ENCODE measurements at regions not wholly inside any gene's neighbourhood (a gene's known extent, or its start where the extent isn't known, plus 50 kb on each side); places are given as distances from the start of the nearest gene placed in this dataset.
"Not testable (repeated sequence)": the region's sequence is repeated elsewhere in the genome, so short reads cannot be mapped to it uniquely, and the experiment has no call there.

DNA sequence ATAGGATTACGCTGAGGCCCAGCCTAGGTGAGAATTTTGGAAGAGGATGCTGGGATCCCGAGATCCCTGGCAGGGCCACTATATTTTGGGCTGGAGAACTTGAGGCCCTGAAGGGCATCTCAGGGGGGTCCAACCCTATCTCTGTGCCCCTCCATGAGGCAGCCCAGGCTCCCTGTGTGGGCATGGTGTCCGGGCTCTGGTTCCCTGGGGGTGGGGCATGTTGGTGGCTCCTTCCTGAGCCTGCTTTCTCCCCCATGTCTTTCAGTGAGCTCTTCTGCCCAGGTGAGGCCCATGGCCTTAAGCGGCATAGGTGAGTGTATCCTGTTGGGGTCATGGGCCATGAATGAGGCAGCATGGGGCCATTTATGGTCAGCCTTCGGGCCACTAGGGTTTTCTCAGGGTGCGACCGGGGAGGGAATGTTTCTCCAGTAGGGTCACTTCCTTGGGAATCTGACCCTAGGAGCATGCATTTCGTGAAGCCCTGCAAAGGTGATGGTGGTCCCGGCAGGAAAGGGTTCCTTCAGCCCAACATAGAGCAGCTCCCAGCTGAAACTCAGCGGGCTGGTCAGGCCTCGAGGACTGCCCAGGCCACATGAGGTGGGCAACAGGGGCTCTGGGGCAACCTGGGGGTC, 191.3 kb downstream of the UBE3A start:
- TF ChIP-seq, protein P1, sequence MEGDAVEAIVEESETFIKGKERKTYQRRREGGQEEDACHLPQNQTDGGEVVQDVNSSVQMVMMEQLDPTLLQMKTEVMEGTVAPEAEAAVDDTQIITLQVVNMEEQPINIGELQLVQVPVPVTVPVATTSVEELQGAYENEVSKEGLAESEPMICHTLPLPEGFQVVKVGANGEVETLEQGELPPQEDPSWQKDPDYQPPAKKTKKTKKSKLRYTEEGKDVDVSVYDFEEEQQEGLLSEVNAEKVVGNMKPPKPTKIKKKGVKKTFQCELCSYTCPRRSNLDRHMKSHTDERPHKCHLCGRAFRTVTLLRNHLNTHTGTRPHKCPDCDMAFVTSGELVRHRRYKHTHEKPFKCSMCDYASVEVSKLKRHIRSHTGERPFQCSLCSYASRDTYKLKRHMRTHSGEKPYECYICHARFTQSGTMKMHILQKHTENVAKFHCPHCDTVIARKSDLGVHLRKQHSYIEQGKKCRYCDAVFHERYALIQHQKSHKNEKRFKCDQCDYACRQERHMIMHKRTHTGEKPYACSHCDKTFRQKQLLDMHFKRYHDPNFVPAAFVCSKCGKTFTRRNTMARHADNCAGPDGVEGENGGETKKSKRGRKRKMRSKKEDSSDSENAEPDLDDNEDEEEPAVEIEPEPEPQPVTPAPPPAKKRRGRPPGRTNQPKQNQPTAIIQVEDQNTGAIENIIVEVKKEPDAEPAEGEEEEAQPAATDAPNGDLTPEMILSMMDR (IDR thresholded peaks at IDR 0.05; ENCODE audit: control insufficient read depth, insufficient read depth, low read depth, low read length, missing control alignments) = no peak
- DNase-seq (ENCODE audit: low read depth) = no peak
- no peak overlapping the region for H3K4me3 ChIP-seq (ENCODE audit: control insufficient read depth, low read depth, low read length)

DNA sequence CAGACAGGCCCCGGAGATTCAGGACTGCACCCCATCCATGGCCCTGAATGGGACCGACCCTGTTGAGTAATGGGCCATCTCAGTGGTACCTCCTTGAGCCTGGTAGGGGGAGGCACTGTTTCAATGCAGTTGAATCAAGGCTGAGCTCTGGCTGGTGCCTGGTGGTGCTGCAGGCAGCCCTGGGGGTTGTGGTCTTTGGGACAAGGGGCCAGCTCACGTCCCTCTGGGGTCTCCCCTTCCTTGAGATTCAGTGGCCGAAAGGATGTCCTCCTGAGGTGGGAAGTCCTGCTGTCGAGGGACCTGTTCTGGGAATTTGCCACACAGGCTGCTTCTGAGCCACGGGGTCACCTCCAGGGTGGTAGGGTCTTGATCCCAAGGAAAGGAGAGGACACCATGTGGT, 190.7 kb downstream of the UBE3A start:
- DNase-seq (ENCODE audit: low read depth) = not testable (repeated sequence)

DNA sequence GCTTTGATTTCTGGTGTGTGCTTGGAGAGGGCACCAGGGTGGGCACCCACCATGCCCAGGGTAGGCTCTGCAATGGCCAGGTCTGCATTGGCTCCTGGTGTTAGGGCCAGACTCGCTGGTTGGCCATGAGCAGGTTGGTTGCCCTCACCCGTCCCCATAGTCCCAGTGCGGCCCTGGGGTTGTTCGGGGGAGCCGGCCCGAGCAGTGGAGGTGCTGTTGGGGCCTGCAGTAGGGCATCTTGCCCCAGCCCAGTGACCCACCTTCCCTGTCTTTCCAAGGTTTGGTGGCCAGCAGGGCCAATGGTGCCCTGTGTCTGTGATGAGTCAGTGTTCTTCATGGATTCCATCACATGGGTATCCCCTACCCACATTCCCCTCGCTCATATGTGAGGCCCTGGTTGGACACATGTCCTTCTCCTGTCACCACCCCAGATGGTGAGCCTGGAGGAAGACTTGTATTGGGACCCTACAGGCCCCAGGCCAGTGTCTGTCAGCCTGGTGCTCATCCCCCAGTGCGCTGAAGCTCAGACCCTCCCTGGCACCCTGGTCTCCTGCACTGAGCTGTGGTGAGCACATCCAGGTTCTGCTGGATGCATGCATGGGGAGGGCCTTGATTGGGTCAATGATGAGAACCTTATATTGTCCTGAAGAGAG, 190.1 kb downstream of the UBE3A start:
- H3K4me3 ChIP-seq (ENCODE audit: control insufficient read depth, low read depth, low read length) = no peak overlapping the region
- TF ChIP-seq, protein P1 (IDR thresholded peaks at IDR 0.05; ENCODE audit: control insufficient read depth, insufficient read depth, low read depth, low read length, missing control alignments) = no peak
- no peak for DNase-seq (ENCODE audit: low read depth)

More for the DNA sequence above, 190.7 kb downstream of the UBE3A start:
- H3K4me3 ChIP-seq (ENCODE audit: control insufficient read depth, low read depth, low read length) = not testable (repeated sequence)

DNA sequence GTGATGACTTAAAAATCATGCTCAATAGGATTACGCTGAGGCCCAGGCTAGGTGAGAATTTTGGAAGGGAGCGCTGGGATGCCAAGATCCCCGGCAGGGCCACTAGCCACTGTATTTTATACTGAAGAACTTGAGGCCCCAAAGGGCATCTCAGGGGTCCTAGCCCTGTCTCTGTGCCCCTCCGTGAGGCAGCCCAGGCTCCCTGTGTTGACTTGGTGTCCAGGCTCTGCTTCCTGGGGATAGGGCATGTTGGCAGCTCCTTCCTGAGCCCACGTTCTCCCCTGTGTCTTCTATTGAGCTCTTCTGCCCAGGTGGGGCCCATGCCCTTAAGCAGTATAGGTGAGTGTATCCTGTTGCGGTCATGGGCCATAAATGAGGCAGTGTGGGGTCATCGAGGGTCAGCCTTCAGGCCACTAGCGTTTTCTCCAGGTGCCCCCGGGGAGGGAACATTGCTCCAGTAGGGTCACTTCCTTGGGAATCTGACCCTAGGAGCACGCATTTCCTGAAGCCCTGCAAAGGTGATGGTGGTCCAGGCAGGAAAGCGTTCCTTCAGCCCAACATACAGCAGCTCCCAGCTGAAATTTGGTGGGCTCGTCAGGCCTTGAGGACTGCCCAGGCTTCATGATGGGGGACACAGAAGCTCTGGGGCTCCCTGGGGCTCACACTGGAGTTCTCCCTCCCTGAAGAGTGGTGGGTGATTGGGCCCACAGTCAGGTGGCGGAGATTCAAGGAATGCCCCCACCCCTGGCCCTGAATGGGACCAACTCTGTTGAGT, 189.4 kb downstream of the UBE3A start:
- TF ChIP-seq, protein P1 (IDR thresholded peaks at IDR 0.05; ENCODE audit: control insufficient read depth, insufficient read depth, low read depth, low read length, missing control alignments) = no peak
- H3K4me3 ChIP-seq (ENCODE audit: control insufficient read depth, low read depth, low read length) = no peak overlapping the region

DNA sequence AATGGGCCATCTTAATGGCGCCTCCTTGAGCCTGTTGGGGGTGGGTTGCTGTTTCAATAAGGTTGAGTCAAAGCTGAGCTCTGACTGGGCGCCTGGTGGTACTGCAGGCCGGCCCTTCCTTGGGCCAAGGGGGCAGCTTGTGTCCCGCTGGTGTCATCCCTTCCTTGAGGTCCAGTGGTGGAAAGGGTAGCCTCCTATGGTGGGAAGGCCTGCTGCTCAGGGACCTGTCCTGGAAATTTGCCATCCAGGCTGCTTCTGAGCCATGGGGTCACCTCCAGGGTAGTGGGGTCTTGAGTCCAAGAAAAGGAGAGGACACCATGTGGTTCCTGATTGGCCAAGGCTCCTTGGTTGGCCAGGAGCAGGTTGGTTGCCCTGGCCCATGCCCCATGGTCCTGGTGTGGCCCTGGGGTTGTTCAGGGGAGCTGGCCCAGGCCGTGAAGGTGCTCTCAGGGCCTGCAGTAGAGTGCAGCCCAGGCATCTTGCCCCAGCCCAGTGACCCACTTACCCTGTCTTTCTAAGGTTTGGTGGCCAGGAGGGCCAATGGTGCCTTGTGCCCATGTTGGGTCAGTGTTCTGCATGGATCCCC, 188.7 kb downstream of the UBE3A start:
- no peak for DNase-seq (ENCODE audit: low read depth)
- H3K4me3 ChIP-seq (ENCODE audit: control insufficient read depth, low read depth, low read length) = no peak overlapping the region
- TF ChIP-seq, protein P1 (IDR thresholded peaks at IDR 0.05; ENCODE audit: control insufficient read depth, insufficient read depth, low read depth, low read length, missing control alignments) = no peak

More for the DNA sequence above, 189.4 kb downstream of the UBE3A start:
- no peak for DNase-seq (ENCODE audit: low read depth)

DNA sequence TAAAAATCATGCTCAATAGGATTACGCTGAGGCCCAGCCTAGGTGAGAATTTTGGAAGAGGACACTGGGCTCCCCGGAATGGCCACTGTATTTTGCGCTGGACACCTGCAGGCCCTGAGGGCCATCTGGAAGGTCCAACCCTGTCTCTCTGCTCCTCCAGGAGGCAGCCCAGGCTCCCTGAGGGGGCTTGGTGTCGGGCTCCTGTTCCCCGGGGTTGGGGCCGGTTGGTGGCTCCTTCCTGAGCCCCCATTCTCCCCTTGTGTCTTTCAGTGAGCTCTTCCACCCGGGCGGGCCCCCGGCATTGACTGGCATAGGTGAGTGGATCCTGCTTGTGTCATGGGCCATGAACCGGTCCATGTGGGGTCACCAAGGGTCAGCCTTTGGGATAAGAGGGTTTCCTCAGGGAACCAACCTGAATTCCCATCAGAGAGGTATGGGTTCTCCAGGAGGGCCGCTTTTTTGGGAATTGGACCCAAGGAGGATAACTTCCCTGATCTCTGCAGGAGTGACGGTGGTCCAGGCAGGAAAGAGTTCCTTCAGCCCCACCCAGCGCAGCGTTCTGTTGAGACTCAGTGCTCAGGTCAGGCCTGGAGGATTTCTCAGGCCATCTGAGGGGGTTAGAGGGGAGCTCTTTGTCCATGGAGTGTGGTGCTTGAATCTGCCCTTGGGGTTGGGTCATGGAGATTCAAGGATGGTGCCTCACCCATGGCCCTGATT, 187.8 kb downstream of the UBE3A start:
- TF ChIP-seq, protein P1 (IDR thresholded peaks at IDR 0.05; ENCODE audit: control insufficient read depth, insufficient read depth, low read depth, low read length, missing control alignments) = no peak
- no peak overlapping the region for H3K4me3 ChIP-seq (ENCODE audit: control insufficient read depth, low read depth, low read length)
- DNase-seq (ENCODE audit: low read depth) = no peak
